ENCODE measurements at regions not wholly inside any gene's neighbourhood (a gene's known extent, or its start where the extent isn't known, plus 50 kb on each side); places are given as distances from the start of the nearest gene placed in this dataset.

GRCh38 chr16:54506741-54507500 is 220.3 kb upstream of the IRX3 start:
- no peak for DNase-seq

GRCh38 chr16:54506214-54506580 is 219.6 kb upstream of the IRX3 start:
- DNase-seq: no peak

- DNase-seq: no peak
Measured at GRCh38 chr16:54505549-54506213, 219.1 kb upstream of the IRX3 start.

- no peak for DNase-seq
Measured at GRCh38 chr16:54504372-54504771, 217.8 kb upstream of the IRX3 start.

- no peak for DNase-seq
Measured at GRCh38 chr16:54503856-54504219, 217.3 kb upstream of the IRX3 start.

- no peak for DNase-seq
Measured at GRCh38 chr16:54503011-54503855, 216.6 kb upstream of the IRX3 start.

- DNase-seq: no peak
Measured at GRCh38 chr16:54501797-54502196, 215.2 kb upstream of the IRX3 start.

GRCh38 chr16:54493594-54493993 is 207.0 kb upstream of the IRX3 start:
- DNase-seq: no peak

GRCh38 chr16:54493061-54493460 is 206.5 kb upstream of the IRX3 start:
- DNase-seq: no peak

- DNase-seq: no peak
Measured at GRCh38 chr16:54490112-54490488, 203.5 kb upstream of the IRX3 start.

- DNase-seq: no peak
Measured at GRCh38 chr16:54489225-54490111, 202.9 kb upstream of the IRX3 start.

- DNase-seq: no peak
Measured at GRCh38 chr16:54488729-54489128, 202.1 kb upstream of the IRX3 start.

- no peak for DNase-seq
Measured at GRCh38 chr16:54487933-54488332, 201.3 kb upstream of the IRX3 start.

GRCh38 chr16:54484700-54485099 is 198.1 kb upstream of the IRX3 start:
- no peak for DNase-seq

GRCh38 chr16:54482892-54483574 is 196.4 kb upstream of the IRX3 start:
- no peak for DNase-seq

- no peak for DNase-seq
Measured at GRCh38 chr16:54480429-54480828, 193.8 kb upstream of the IRX3 start.

GRCh38 chr16:54479546-54479945 is 193.0 kb upstream of the IRX3 start:
- DNase-seq: no peak

GRCh38 chr16:54477714-54478113 is 191.1 kb upstream of the IRX3 start:
- DNase-seq: no peak

- DNase-seq: no peak
Measured at GRCh38 chr16:54475019-54475601, 188.5 kb upstream of the IRX3 start.

- no peak for DNase-seq
Measured at GRCh38 chr16:54473226-54473993, 186.8 kb upstream of the IRX3 start.

GRCh38 chr16:54467398-54467797 is 180.8 kb upstream of the IRX3 start:
- no peak for DNase-seq
